Retinal pigment epithelial cell (primary cell): ENCODE measurements at regions not wholly inside any gene's neighbourhood (a gene's known extent, or its start where the extent isn't known, plus 50 kb on each side); places are given as distances from the start of the nearest gene placed in this dataset.

Experiments
- DNase-seq: peaks from one replicate; pipeline ENCODE4 v3.0.0-alpha.2; 2010; ENCODE audit warnings: low read depth
- H3K4me3 ChIP-seq: 2 replicates; pipeline ENCODE4 v1.5.1; 2011; ENCODE audit warnings: mild to moderate bottlenecking, low read length, control low read depth, moderate library complexity
- TF ChIP-seq, protein P1 (sequence below): conservative IDR thresholded peaks from 2 replicates; pipeline ENCODE4 v1.5.1; 2011; ENCODE audit warnings: low read depth, low read length, control low read depth, inconsistent platforms

DNA sequence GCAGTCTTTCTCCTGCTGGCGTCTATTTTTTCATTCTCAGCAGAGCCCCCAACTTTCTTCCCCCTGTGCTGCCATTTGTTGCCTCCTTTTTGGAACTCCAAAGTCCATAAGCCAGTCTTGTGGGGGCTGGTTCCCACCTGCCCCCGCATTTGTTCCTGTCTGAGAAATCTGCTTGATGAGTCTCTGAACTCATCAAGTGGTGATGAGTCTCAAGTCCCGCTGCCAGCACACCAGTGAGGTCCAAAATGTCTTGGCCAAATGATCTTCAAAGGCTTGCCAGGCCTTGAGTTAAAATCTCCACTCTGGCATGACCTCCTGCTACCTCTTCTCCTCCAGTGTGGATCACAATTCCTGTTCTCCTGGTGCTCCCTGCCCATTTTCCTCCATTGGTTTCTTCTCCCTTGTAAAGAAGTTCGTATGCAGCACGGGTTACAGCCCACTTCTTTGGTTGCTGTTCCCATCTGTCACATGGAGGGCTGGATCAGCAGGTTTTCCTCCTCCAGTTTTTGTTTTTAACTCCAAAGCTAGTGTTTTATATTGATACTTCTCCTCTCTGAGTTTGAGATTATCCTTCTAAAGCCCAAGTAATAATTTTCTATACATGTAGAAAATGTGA, 72.7 kb upstream of the LIMCH1 start:
- TF ChIP-seq, protein P1, sequence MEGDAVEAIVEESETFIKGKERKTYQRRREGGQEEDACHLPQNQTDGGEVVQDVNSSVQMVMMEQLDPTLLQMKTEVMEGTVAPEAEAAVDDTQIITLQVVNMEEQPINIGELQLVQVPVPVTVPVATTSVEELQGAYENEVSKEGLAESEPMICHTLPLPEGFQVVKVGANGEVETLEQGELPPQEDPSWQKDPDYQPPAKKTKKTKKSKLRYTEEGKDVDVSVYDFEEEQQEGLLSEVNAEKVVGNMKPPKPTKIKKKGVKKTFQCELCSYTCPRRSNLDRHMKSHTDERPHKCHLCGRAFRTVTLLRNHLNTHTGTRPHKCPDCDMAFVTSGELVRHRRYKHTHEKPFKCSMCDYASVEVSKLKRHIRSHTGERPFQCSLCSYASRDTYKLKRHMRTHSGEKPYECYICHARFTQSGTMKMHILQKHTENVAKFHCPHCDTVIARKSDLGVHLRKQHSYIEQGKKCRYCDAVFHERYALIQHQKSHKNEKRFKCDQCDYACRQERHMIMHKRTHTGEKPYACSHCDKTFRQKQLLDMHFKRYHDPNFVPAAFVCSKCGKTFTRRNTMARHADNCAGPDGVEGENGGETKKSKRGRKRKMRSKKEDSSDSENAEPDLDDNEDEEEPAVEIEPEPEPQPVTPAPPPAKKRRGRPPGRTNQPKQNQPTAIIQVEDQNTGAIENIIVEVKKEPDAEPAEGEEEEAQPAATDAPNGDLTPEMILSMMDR, result no peak
- no peak overlapping the region for H3K4me3 ChIP-seq
- DNase-seq, result no peak

DNA sequence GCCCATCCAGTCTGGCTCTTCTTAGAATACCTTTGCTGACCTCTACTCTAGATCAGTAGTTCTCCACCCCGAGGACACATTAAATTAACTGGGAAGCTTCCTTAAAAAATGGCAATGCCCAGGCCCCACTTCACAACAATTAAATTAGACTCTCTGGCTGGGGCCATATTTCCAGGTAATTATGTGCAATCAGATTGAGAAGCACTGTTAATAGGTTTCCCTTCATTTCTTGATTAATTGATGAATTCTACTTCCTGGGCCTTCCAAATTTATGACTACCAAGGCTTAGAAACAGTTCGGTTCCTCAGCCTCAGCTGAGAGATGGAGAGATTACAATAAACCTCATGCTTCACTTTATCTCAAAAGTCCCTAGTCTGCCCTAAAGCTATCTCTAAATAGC, 71.7 kb upstream of the LIMCH1 start:
- TF ChIP-seq, protein P1, result no peak
- H3K4me3 ChIP-seq, result no peak overlapping the region
- no peak for DNase-seq

DNA sequence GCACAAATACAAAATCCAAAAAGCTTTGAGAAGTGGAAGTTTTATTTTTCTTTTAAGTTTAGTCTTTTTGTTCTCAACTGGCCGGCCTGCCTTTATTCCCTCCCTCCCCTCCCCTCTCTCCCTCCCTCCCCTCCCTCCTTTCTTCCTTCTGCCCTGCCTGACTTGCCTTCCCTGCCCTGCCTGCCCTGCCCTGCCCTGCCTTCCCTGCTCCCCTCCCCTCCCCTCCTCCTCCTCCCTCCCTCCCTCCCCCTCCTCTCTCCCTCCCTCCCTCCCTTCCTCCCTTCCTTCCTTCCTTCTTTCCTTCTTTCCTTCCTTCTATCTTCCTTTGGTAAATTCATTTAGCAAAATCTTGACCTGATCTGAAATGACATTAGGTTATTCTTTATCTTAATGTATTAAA, 69.8 kb upstream of the LIMCH1 start:
- DNase-seq, result no peak
- TF ChIP-seq, protein P1, result no peak
- no peak overlapping the region for H3K4me3 ChIP-seq

DNA sequence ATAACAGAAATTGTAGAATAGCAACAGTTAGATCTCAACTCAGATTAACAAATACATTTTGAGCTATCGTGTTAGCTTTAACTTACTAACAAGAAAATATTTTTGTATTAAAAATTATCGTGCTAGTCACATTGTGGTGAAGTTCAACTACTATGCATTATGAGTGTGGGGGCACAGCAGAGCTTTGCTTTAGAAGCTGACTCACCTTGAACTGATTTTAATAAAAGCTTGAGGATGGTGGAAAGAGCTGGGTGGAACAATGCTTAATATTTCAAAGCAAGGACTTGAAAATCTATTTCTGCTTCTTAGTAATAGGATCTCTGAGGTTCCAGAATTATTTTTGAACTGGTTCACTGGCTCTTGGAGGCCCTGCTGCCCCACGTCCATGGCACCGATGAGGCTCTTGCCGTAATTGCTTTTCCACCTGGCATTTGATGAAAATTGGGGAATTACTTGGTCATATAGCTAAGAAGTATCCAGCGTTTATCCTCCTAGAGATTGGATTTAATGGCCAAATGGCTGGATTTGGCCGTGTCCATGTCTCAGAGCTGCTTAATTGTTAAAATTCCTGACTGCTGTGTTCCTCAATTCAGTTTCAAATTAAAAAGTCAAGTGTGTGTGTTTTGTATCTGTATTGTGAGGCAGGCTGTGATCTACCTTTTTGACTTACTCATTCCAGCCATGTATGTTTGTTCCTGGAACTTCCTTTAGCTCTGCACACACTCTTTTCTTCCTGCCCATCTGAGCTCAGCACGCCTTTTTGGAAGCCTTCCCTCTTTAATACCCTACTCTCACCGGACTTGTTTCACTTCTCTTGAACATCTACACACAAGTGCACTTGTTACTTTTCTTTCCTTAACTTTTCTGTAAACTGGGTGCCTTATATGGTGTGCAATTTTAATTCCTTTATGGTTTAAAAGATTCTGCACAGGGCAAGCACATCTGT, 66.6 kb upstream of the LIMCH1 start:
- DNase-seq, result no peak
- TF ChIP-seq, protein P1, result no peak
- no peak overlapping the region for H3K4me3 ChIP-seq

DNA sequence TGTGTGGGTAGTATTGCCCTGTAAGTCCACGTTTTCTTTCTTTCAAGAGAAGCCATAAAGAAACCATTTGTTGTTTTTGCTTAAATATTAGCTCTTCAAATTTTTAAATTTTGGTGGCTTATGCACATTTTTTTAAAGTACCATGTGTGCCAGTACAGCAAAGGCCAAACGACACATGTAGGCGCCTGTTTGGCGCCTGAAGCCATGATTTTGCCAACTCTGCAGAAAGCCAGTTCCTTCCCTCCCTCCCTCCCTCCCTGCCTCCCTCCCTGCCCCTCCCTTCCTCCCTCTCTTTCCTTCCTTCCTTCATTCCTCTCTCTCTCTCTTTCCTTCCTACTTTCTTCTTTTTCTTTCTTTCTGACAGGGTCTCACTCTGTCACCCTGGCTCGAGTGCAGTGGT, 65.9 kb upstream of the LIMCH1 start:
- H3K4me3 ChIP-seq, result no peak overlapping the region
- TF ChIP-seq, protein P1, result no peak
- DNase-seq, result no peak

DNA sequence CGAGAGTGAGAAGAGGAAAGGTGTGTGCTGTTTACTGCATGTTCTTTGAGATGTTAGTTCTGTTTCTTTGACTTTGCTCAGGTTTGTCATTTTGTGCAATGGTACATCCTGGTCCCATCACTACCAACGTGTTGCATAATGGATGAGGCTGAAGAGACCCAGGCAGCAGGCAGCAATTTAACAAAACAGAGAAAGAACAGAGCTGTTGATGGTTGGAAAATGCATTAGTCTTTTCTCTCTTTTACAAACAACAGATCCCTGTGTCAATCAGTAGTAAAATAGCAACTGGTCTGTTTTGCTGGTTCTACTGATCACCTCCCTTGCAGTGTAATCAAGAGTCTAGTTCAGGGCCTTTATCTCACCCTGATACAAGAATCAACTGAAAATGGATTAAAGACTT, 64.8 kb upstream of the LIMCH1 start:
- H3K4me3 ChIP-seq, result no peak overlapping the region
- TF ChIP-seq, protein P1, result no peak
- no peak for DNase-seq

DNA sequence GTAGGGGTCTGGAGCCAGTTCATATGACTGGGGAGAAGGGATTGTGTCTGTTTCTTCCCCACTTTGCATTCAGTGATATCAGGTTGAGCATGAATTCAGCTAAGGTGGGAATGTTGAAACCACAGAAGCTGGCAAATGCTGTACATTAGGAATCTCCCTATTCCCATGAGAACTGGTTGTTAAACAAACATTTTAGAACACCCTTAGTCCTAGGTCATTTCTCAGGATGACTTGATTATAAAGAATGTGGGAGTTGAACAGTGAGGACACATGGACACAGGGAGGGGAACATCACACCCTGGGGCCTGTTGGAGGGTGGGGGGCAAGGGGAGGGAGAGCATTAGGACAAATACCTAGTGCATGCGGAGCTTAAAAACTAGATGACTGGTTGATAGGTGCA, 62.6 kb upstream of the LIMCH1 start:
- DNase-seq, result no peak
- no peak overlapping the region for H3K4me3 ChIP-seq
- TF ChIP-seq, protein P1, result no peak
